Activated CD4-positive, alpha-beta T cell treated with anti-CD3 and anti-CD28 coated beads for 4 hours (primary cell): ENCODE measurements at regions not wholly inside any gene's neighbourhood (a gene's known extent, or its start where the extent isn't known, plus 50 kb on each side); places are given as distances from the start of the nearest gene placed in this dataset.

Experiments
- DNase-seq, 2 donors: peaks; one replicate each; pipeline ENCODE4 v3.0.0-alpha.2; 2020

DNA sequence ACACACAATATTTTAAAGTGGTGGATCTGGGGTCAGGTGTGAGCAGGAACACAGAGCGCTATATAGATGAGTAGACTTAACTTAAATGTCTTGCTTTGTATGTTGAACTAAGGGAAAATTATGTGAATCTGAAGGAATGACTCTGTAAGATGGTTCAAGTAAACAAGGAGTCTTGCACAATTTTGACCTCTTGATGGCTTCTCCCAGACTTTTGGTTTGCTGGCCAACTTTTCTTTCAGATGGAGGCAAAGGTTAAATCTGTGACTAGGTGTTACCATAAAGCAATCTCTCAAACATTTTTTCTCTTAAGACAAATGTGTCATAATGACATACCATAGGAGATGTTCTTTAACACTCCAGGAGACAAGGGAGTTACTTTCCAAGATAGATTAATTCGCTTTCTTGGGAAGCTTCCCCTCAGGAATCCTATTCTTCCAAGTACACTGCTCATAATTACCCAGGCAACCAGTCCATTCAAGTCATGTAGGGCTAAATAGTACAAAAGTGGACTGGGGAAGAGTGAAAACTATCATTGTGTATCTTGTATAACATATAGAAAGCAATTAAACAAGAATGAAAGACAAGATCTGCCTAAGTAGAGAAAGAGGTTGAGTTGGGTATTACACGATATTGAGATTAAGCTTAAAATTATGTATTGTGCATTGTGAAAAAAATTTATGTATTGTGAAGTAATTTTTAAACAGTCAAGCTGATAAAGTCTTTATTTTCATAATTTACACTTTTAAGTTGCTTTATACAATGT is 60.3 kb upstream of the SLC27A6 start:
- no peak for DNase-seq

DNA sequence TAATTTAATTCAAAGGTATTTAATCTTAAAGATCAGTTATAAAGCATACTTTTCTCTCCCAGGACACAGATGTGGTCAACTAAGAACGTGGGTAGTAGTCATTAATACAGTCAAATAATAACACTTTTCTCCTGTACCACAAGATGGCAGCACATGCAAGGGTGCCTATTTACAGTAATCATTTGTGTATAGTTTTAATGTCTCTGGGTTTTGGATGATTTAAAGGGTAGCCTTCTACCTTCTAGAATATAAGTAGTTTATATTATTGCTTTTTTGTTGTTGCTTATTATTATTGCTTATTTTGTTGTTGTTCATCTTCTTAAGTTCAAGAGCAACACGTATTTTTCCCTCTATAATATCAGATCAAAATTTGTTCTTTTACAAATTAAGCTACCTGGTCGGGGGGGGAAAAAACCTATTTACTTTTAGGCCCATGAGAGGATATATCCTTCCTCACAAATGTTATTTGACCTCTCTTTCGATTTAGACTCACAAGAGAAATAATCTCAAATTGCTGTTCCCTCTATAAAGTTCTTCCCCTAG is 59.6 kb upstream of the SLC27A6 start:
- peak; percentile 14 to 29 for DNase-seq

GRCh38 chr5:128913551-128913950 is 51.7 kb upstream of the SLC27A6 start:
- DNase-seq: no peak
